Lower leg skin (tissue), 3 donors: ENCODE measurements at regions not wholly inside any gene's neighbourhood (a gene's known extent, or its start where the extent isn't known, plus 50 kb on each side); places are given as distances from the start of the nearest gene placed in this dataset.

Source experiments
- CTCF ChIP-seq, 3 donors: fragments of 450-650 bp; IDR thresholded peaks; one replicate each; pipeline ENCODE4 v1.5.1; 2016; ENCODE audit warnings: antibody characterized with exemption in 3 of 3, mild to moderate bottlenecking in 3 of 3, moderate library complexity in 2 of 3
- POLR2A ChIP-seq, 2 donors: fragments of 450-650 bp; IDR thresholded peaks; one replicate each; pipeline ENCODE4 v1.6.1; 2016 to 2017; ENCODE audit warnings: antibody characterized with exemption in 2 of 2, mild to moderate bottlenecking in 1 of 2, moderate library complexity in 1 of 2

DNA sequence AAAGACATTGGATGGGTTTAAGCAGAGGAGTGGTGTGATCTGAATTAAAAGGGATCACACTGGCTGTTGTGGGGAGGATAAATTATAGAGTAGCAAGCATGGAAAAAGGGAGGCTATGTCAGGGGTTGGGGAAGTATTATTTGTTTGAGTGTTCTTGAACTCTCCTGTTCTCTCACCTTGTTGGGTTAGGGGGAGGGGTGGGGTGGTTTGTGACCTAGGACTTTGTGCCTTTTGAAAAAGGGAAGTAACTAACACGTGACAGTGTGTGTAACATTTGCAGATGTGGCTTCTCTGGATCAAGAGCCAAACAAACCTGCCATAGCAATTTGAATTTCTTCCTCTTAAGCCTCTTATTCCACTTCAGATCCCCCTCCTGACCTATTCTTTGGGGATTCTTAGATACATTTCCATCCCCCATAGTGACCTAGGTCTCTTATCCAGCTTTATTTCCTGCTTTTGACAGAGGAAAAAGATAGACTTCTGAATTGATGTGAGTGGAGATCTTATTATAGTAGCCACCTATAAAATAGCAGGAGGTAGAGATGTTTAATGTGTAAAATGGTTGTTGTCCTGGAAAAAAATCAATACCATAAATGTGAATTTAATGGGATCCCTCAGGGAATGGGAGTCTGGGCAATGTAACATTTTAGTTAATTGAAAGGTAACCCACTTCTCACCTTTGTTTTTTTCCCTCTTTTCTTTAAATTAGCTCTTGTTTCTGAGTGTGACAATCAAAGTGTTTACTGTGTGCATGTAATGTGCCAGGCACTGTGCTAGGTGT is 120.4 kb downstream of the CT47B1 start:
- TF ChIP-seq CTCF (IDR thresholded peaks at IDR 0.05) (no peak), POLR2A (IDR thresholded peaks at IDR 0.05) (no peak)
